GM12878 (cell line): ENCODE measurements at regions not wholly inside any gene's neighbourhood (a gene's known extent, or its start where the extent isn't known, plus 50 kb on each side); places are given as distances from the start of the nearest gene placed in this dataset.

Experiments
- ATAC-seq: fragments of 200-7000 bp; cut with Tn5 transposase; 3 replicates; pipeline ENCODE4 v1.9.1; 2020; ENCODE audit warnings: mild to moderate bottlenecking, moderate library complexity
- BruUV-seq: library from RNA; stranded (reverse); fragments of 400-500 nt; replicated peaks from 2 replicates; lab custom pipeline; 2021; lab: Mats Ljungman, UMichigan
- CTCF ChIA-PET: fragments of 300-600 bp; sonication (Branson Sonifier 250); formaldehyde crosslinking; extraction: SDS; loops from one replicate; lab custom pipeline; 2021; ENCODE audit warnings: inconsistent platforms; lab: Yijun Ruan, JAX
- POLR2A ChIA-PET: fragments of 350-600 bp; formaldehyde crosslinking; extraction: SDS; loops from one replicate; lab custom pipeline; 2021; ENCODE audit warnings: inconsistent platforms; lab: Charles Lee
- RAD21 ChIA-PET: fragments of 300-600 bp; sonication (Branson Sonifier 250); formaldehyde crosslinking; loops from one replicate; lab custom pipeline; 2023; ENCODE audit warnings: antibody characterized with exemption; ENCODE audit not compliant: unreplicated experiment; lab: Charles Lee
- SMC1A ChIA-PET: fragments of 300-600 bp; sonication (Branson Sonifier 250); formaldehyde crosslinking; loops from one replicate; lab custom pipeline; 2023; ENCODE audit not compliant: unreplicated experiment, uncharacterized antibody; lab: Charles Lee
- DNase-seq: peaks from one replicate; pipeline ENCODE4 v3.0.0-alpha.2; 2011; ENCODE audit warnings: low read depth, low spot score
- FAIRE-seq: peaks from 3 replicates; lab custom pipeline; 2011; peaks lifted over from hg19 to GRCh38; lab: Jason Lieb, UNC
- H2AFZ ChIP-seq: 2 replicates; pipeline ENCODE4 v1.6.0; 2011; ENCODE audit warnings: low read depth, low read length, control low read depth; ENCODE audit not compliant: control insufficient read depth
- H3K27ac ChIP-seq: 2 replicates; pipeline ENCODE4 v1.5.1; 2011; ENCODE audit warnings: control low read depth; ENCODE audit not compliant: control insufficient read depth, insufficient read depth
- H3K27me3 ChIP-seq, 2 experiments: replicated peaks in 1 of 2; 2 replicates each; pipeline versions ENCODE4 v1.6.0 to v1.6.1; 2011; ENCODE audit warnings: low read length in 1 of 2; ENCODE audit not compliant: control insufficient read depth in 2 of 2, insufficient read depth in 2 of 2
- H3K36me3 ChIP-seq, 2 experiments: 2 replicates each; pipeline ENCODE4 v1.5.1; 2011; ENCODE audit warnings: low read length in 1 of 2; ENCODE audit not compliant: control insufficient read depth in 2 of 2, insufficient read depth in 2 of 2
- H3K4me1 ChIP-seq: 2 replicates; pipeline ENCODE4 v1.6.1; 2011; ENCODE audit warnings: mild to moderate bottlenecking, low read length, moderate library complexity, mixed read lengths; ENCODE audit not compliant: control insufficient read depth, insufficient read depth
- H3K4me2 ChIP-seq: 2 replicates; pipeline ENCODE4 v1.6.0; 2011; ENCODE audit warnings: control low read depth; ENCODE audit not compliant: control insufficient read depth, insufficient read depth
- H3K4me3 ChIP-seq: fragments of 200-600 bp; sonication (generic); 2 replicates; pipeline ENCODE4 v1.5.1; 2016
- H3K79me2 ChIP-seq: 2 replicates; pipeline ENCODE4 v1.6.0; 2011; ENCODE audit warnings: low read length; ENCODE audit not compliant: control insufficient read depth, insufficient read depth
- H3K9ac ChIP-seq: 2 replicates; pipeline ENCODE4 v1.8.0; 2011; ENCODE audit warnings: low read length, control low read depth, mixed read lengths; ENCODE audit not compliant: control insufficient read depth, insufficient read depth
- H3K9me3 ChIP-seq: replicated peaks from 3 replicates; pipeline ENCODE4 v1.5.1; 2011; ENCODE audit warnings: mild to moderate bottlenecking, low read length; ENCODE audit not compliant: control insufficient read depth, insufficient read depth
- H4K20me1 ChIP-seq: 2 replicates; pipeline ENCODE4 v1.6.0; 2011; ENCODE audit not compliant: control insufficient read depth, insufficient read depth
- BCL3 ChIP-seq: IDR thresholded peaks from 2 replicates; pipeline ENCODE4 v1.6.1; 2011; ENCODE audit warnings: borderline replicate concordance, low read depth, mild to moderate bottlenecking, moderate library complexity, low read length; ENCODE audit not compliant: insufficient read depth, poor library complexity, severe bottlenecking
- ESRRA ChIP-seq: IDR thresholded peaks from 2 replicates; pipeline ENCODE4 v1.6.1; 2012; ENCODE audit warnings: mild to moderate bottlenecking, low read length, improper control_type of control experiment
- IRF5 ChIP-seq: fragments of 450-650 bp; IDR thresholded peaks from 2 replicates; pipeline ENCODE4 v1.6.1; 2017; ENCODE audit warnings: borderline replicate concordance
- NFIC ChIP-seq: IDR thresholded peaks from 2 replicates; pipeline ENCODE4 v1.6.1; 2012; ENCODE audit warnings: low read depth, mild to moderate bottlenecking, inconsistent platforms, low read length, moderate library complexity
- TBL1XR1 ChIP-seq: IDR thresholded peaks from 2 replicates; pipeline ENCODE4 v1.6.1; 2012; ENCODE audit warnings: low read depth, low read length, improper control_type of control experiment
- WGBS: methylation state at CpG from one replicate; pipeline ENCODE4 v1.1.6; 2016; ENCODE audit warnings: low lambda C conversion rate; ENCODE audit not compliant: insufficient replicate concordance, insufficient coverage; ENCODE audit errors: missing lambda C conversion rate; 5-methylcytosine and 5-hydroxymethylcytosine counted together
- in situ Hi-C: fragments of 300-500 bp; cut with MboI; formaldehyde crosslinking; loops from 9 replicates; pipeline ENCODE4 v1.14.3; 2018; ENCODE audit warnings: mixed read lengths
- intact Hi-C: fragments of 100-400 bp; cut with micrococcal nuclease; formaldehyde crosslinking; loops from one replicate; pipeline ENCODE4 v1.14.2; 2022; ENCODE audit not compliant: unreplicated experiment

- Histone ChIP-seq H3K27ac (no peak overlapping the region), H3K9ac (no peak overlapping the region), H3K4me3 (no peak overlapping the region), H3K79me2 (no peaks in the 10 kb centered on the region), H3K27me3 (no peaks in the 10 kb centered on the region), H3K36me3 (no peaks in the 10 kb centered on the region), H3K4me1 (no peaks in the 10 kb centered on the region)
- WGBS: 46% methylated on average over 16 of the region's 16 CpGs
- POLR2A ChIA-PET: no interaction called here
- no peak for TF ChIP-seq BCL3
- no peak for TF ChIP-seq NFIC
- no peak for TF ChIP-seq TBL1XR1
- TF ChIP-seq IRF5: no peak
- no peak for TF ChIP-seq ESRRA
- TF ChIP-seq, all 136 proteins: peak for 0
- DNase-seq (no peak), ATAC-seq (no peak), FAIRE-seq (no peak)
- ChIA-PET SMC1A (no interaction called here), RAD21 (no interaction called here), CTCF (no interaction called here)
- Histone ChIP-seq H3K9me3 (no peaks in the 10 kb centered on the region; the same call in 2 of the 3 replicates), H2AFZ (no peak overlapping the region), H4K20me1 (no peaks in the 10 kb centered on the region), H3K4me2 (no peak overlapping the region)
- BruUV-seq: no TSS peak
- intact Hi-C loops: no loop called here
- in situ Hi-C loops: no loop called here
These were observed 259.9 kb downstream of the DLL1 start for GRCh38 chr6:170030821-170031471.
